ENCODE measurements at regions not wholly inside any gene's neighbourhood (a gene's known extent, or its start where the extent isn't known, plus 50 kb on each side); places are given as distances from the start of the nearest gene placed in this dataset.
"Not testable (repeated sequence)": the region's sequence is repeated elsewhere in the genome, so short reads cannot be mapped to it uniquely, and the experiment has no call there.

DNA sequence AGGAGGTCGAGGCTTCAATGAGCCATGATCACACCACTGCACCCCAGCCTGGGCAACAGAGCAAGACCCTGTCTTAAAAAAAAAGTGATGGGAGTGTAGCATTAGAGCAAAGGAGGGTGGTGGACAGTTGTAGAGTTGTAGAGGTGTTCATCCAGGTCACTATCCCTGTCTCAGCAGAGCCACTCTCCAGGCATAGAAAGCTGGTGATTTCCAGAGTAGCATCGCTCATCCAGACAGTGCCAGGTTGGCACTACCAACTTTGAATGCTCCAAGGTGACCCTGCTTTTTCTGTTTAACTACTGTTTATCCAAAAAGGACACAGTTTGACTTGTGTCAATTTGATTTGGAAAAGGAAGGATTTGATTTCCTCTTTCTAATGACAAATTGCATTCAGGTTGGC lies 147.3 kb downstream of the USP46 start:
- Histone ChIP-seq H3K4me3 (ENCODE audit: low read length) (no peak overlapping the region), H3K4me2 (ENCODE audit: low read length) (no peak overlapping the region), H3K9me3 (ENCODE audit: low read length) (no peaks in the 10 kb centered on the region), H3K27ac (ENCODE audit: low read length) (no peak overlapping the region), H4K20me1 (ENCODE audit: insufficient read depth) (no peaks in the 10 kb centered on the region), H3K36me3 (ENCODE audit: insufficient read depth, low read length) (no peaks in the 10 kb centered on the region), H3F3A (ENCODE audit: insufficient read depth, low read length, poor library complexity, severe bottlenecking) (no peaks in the 10 kb centered on the region), H2AFZ (ENCODE audit: low read depth, low read length) (no peak overlapping the region), H3K9ac (ENCODE audit: low read length) (no peak overlapping the region), H3K9me2 (ENCODE audit: insufficient read depth, low read length) (no peaks in the 10 kb centered on the region), H3K27me3 (ENCODE audit: insufficient read depth, low read depth, low read length) (no peaks in the 10 kb centered on the region), H3K79me2 (replicated peaks; ENCODE audit: insufficient read depth, low read length) (no peaks in the 10 kb centered on the region)
- TF ChIP-seq, protein P1, sequence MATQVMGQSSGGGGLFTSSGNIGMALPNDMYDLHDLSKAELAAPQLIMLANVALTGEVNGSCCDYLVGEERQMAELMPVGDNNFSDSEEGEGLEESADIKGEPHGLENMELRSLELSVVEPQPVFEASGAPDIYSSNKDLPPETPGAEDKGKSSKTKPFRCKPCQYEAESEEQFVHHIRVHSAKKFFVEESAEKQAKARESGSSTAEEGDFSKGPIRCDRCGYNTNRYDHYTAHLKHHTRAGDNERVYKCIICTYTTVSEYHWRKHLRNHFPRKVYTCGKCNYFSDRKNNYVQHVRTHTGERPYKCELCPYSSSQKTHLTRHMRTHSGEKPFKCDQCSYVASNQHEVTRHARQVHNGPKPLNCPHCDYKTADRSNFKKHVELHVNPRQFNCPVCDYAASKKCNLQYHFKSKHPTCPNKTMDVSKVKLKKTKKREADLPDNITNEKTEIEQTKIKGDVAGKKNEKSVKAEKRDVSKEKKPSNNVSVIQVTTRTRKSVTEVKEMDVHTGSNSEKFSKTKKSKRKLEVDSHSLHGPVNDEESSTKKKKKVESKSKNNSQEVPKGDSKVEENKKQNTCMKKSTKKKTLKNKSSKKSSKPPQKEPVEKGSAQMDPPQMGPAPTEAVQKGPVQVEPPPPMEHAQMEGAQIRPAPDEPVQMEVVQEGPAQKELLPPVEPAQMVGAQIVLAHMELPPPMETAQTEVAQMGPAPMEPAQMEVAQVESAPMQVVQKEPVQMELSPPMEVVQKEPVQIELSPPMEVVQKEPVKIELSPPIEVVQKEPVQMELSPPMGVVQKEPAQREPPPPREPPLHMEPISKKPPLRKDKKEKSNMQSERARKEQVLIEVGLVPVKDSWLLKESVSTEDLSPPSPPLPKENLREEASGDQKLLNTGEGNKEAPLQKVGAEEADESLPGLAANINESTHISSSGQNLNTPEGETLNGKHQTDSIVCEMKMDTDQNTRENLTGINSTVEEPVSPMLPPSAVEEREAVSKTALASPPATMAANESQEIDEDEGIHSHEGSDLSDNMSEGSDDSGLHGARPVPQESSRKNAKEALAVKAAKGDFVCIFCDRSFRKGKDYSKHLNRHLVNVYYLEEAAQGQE (IDR thresholded peaks at IDR 0.05; ENCODE audit: borderline replicate concordance) = no peak
- TF ChIP-seq EP300 (conservative IDR thresholded peaks at IDR 0.05; ENCODE audit: poor library complexity, severe bottlenecking) (no peak), RAD21 (conservative IDR thresholded peaks at IDR 0.05) (no peak), MXI1 (conservative IDR thresholded peaks at IDR 0.05; ENCODE audit: poor library complexity, severe bottlenecking) (no peak), POLR2AphosphoS5 (IDR thresholded peaks at IDR 0.05) (no peak), SMC3 (conservative IDR thresholded peaks at IDR 0.05; ENCODE audit: poor library complexity) (no peak), TAF1 (IDR thresholded peaks at IDR 0.05; ENCODE audit: low read depth) (no peak), EZH2 (IDR thresholded peaks at IDR 0.05; ENCODE audit: borderline replicate concordance, insufficient read depth, low read length, poor library complexity, severe bottlenecking) (no peak)
- TF ChIP-seq, protein P2, sequence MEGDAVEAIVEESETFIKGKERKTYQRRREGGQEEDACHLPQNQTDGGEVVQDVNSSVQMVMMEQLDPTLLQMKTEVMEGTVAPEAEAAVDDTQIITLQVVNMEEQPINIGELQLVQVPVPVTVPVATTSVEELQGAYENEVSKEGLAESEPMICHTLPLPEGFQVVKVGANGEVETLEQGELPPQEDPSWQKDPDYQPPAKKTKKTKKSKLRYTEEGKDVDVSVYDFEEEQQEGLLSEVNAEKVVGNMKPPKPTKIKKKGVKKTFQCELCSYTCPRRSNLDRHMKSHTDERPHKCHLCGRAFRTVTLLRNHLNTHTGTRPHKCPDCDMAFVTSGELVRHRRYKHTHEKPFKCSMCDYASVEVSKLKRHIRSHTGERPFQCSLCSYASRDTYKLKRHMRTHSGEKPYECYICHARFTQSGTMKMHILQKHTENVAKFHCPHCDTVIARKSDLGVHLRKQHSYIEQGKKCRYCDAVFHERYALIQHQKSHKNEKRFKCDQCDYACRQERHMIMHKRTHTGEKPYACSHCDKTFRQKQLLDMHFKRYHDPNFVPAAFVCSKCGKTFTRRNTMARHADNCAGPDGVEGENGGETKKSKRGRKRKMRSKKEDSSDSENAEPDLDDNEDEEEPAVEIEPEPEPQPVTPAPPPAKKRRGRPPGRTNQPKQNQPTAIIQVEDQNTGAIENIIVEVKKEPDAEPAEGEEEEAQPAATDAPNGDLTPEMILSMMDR (IDR thresholded peaks at IDR 0.05; ENCODE audit: poor library complexity, severe bottlenecking) = no peak

DNA sequence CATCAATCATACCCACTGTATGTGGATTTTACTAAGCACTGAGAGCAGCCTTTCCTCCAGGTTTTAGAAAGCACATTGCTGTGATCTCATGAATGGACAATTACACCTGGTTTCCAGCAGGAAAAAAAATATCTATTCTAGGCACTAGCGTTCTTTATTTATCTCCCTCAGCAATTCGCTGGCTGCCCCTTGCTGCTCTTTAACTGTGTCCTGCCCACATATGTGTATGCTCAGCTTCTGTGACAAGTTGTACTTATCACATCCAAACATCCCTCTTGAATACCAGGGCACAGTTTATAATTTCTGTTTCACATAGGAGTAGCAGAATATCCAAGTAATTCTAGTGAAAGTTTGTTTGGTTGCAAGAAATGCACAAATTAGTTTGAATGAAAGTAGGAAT lies 146.8 kb downstream of the USP46 start:
- no peak for TF ChIP-seq TAF1 (IDR thresholded peaks at IDR 0.05; ENCODE audit: low read depth)
- TF ChIP-seq RAD21 (conservative IDR thresholded peaks at IDR 0.05) = no peak
- no peak for TF ChIP-seq EP300 (conservative IDR thresholded peaks at IDR 0.05; ENCODE audit: poor library complexity, severe bottlenecking)
- TF ChIP-seq, protein P2 (IDR thresholded peaks at IDR 0.05; ENCODE audit: poor library complexity, severe bottlenecking) = no peak
- H3K36me3 ChIP-seq (ENCODE audit: insufficient read depth, low read length) = no peaks in the 10 kb centered on the region
- no peaks in the 10 kb centered on the region for H3K9me2 ChIP-seq (ENCODE audit: insufficient read depth, low read length)
- no peaks in the 10 kb centered on the region for H3K27me3 ChIP-seq (ENCODE audit: insufficient read depth, low read depth, low read length)
- no peak overlapping the region for H3K27ac ChIP-seq (ENCODE audit: low read length)
- H3K9ac ChIP-seq (ENCODE audit: low read length) = no peak overlapping the region
- H3K4me2 ChIP-seq (ENCODE audit: low read length) = no peak overlapping the region
- H3F3A ChIP-seq (ENCODE audit: insufficient read depth, low read length, poor library complexity, severe bottlenecking) = no peaks in the 10 kb centered on the region
- no peak overlapping the region for H2AFZ ChIP-seq (ENCODE audit: low read depth, low read length)
- no peaks in the 10 kb centered on the region for H4K20me1 ChIP-seq (ENCODE audit: insufficient read depth)
- no peaks in the 10 kb centered on the region for H3K9me3 ChIP-seq (ENCODE audit: low read length)
- H3K4me3 ChIP-seq (ENCODE audit: low read length) = no peak overlapping the region
- H3K79me2 ChIP-seq (replicated peaks; ENCODE audit: insufficient read depth, low read length) = no peaks in the 10 kb centered on the region

DNA sequence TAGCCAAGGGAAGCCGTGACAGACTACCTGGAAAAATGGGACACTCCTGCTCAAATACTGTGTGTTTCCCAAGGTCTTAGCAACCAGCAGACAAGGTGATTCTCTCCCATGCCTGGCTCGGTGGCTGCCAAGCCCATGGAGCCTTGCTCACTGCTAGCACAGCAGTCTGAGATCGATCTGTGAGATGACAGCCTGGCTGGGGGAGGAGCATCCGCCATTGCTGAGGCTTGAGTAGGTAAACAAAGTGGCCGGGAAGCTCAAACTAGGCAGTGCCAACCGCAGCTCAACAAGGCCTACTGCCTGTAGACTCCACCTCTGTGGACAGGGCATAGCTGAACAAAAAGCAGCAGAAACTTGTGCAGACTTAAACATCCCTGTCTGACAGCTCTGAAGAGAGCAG lies 137.0 kb downstream of the USP46 start:
- not testable (repeated sequence) for H3F3A ChIP-seq (ENCODE audit: insufficient read depth, low read length, poor library complexity, severe bottlenecking); H3K27me3 ChIP-seq (ENCODE audit: insufficient read depth, low read depth, low read length); H3K36me3 ChIP-seq (ENCODE audit: insufficient read depth, low read length); H3K4me3 ChIP-seq (ENCODE audit: low read length); H3K9me3 ChIP-seq (ENCODE audit: low read length); H3K9me2 ChIP-seq (ENCODE audit: insufficient read depth, low read length); H3K27ac ChIP-seq (ENCODE audit: low read length); H3K9ac ChIP-seq (ENCODE audit: low read length); H3K79me2 ChIP-seq (replicated peaks; ENCODE audit: insufficient read depth, low read length); H3K4me2 ChIP-seq (ENCODE audit: low read length); H2AFZ ChIP-seq (ENCODE audit: low read depth, low read length); H4K20me1 ChIP-seq (ENCODE audit: insufficient read depth)

All from neural cell (in vitro differentiated cells).